ENCODE measurements at regions not wholly inside any gene's neighbourhood (a gene's known extent, or its start where the extent isn't known, plus 50 kb on each side); places are given as distances from the start of the nearest gene placed in this dataset.

- H3K4me3 ChIP-seq: no peak overlapping the region
- no peak overlapping the region for H3K27ac ChIP-seq
Observed at GRCh38 chr5:165626161-165626560, 2120.7 kb downstream of the MAT2B start.

GRCh38 chr5:165627548-165628170 lies 2122.2 kb downstream of the MAT2B start:
- no peak overlapping the region for H3K27ac ChIP-seq
- no peak overlapping the region for H3K4me3 ChIP-seq

GRCh38 chr5:165630261-165630778 lies 2124.9 kb downstream of the MAT2B start:
- no peak overlapping the region for H3K4me3 ChIP-seq
- no peak overlapping the region for H3K27ac ChIP-seq

DNA sequence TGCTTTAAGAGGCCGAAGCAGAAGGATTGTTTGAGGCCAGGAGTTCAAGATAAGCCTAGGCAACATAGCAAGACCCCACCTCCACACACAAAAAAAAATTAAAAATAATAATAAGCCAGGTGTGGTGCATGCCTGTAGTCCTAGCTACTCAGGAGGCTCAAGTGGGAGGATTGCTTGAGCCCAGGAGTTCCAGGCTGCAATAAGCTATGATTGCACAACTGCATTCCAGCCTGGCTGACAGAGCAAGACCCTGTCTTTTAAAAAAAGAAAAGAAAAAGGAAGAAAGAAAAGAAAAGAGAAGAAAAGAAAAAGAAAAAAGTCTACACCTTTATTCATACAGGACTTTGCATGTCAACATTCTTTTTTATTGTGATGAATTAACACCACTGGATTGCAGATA lies 2125.8 kb downstream of the MAT2B start:
- Histone ChIP-seq H3K4me3 (no peak overlapping the region), H3K27ac (no peak overlapping the region)

GRCh38 chr5:165642366-165642765 lies 2136.9 kb downstream of the MAT2B start:
- no peak overlapping the region for H3K27ac ChIP-seq
- H3K4me3 ChIP-seq: no peak overlapping the region

DNA sequence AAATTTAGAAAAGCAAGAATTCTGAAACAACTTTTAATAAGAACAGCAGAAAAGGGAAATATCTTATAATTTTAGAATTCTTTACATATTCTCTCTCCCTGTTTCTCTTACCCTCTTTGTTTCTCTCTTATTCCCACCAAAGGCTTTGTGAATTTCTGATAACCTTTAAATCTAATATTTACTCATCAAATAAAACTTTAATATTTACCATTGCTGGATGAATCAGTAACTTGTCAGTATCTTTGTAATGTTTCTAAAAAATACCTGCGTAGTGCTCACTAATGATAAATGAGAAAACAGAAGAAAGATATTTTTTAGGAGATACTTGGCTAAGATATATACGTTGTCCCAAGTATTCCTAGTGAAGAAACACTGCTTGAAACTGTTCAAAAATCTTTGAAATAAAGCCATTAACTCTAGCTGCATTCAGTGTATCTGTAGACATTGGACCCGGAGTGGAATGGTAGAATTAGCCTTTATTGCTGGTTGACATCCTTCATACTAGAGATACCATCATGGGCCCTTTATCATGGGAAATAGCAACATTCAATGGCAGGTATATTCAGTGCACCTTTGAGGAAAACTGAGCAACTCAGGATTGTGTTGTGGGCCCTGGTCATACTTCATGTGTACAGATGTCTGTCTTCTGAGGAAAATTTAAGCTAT lies 2160.4 kb downstream of the MAT2B start:
- no peak overlapping the region for H3K4me3 ChIP-seq
- no peak overlapping the region for H3K27ac ChIP-seq

DNA sequence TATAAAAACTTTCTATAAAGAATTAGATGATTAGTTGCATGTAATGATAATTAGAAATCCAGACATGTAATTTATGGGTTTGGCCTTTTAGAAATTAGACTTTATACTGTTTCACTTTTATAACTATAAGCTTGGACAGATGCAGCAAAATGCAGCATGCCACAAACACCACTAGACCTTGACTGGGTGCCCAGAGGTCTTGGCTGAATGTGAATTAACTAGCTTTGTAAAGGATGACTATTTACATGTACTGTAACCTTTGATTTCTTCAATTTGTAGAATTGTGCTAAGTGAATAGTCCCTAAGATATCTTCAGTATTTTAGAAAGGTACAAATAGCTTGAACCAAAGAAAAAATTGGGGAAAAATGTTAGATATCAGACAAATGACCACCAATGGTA lies 2168.1 kb downstream of the MAT2B start:
- no peak overlapping the region for H3K27ac ChIP-seq
- no peak overlapping the region for H3K4me3 ChIP-seq

- H3K4me3 ChIP-seq: no peak overlapping the region
Observed at GRCh38 chr5:165695796-165696195, 2190.4 kb downstream of the MAT2B start.

DNA sequence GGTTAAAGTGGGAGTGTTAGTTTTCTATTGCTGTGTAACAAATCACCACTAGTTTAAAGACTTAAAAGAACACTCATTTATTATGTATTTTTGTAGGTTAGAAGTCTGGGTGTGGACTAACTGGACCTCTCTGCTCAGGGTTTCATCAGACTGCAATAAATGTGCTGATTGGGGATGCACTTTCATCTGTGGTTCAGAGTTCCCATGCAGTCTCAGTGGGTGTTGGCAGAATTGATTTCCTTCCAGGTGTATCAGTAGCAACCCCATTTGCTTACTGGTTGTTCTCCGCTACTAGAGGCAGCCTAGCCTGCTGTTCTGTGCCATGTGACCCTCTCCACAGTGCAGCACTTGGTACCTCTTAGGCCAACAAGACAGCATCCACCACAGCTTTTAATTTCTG lies 2200.5 kb downstream of the MAT2B start:
- no peak overlapping the region for H3K4me3 ChIP-seq
- H3K27ac ChIP-seq: no peak overlapping the region

More at GRCh38 chr5:165695796-165696195, 2190.4 kb downstream of the MAT2B start:
- no peak overlapping the region for H3K27ac ChIP-seq

- Histone ChIP-seq H3K27ac (no peak overlapping the region), H3K4me3 (no peak overlapping the region)
Observed at GRCh38 chr5:165712011-165712410, 2206.6 kb downstream of the MAT2B start.

- Histone ChIP-seq H3K27ac (no peak overlapping the region), H3K4me3 (no peak overlapping the region)
Observed at GRCh38 chr5:165714598-165714997, 2209.2 kb downstream of the MAT2B start.

- Histone ChIP-seq H3K4me3 (no peak overlapping the region), H3K27ac (no peak overlapping the region)
Observed at GRCh38 chr5:165720901-165721300, 2215.5 kb downstream of the MAT2B start.

- Histone ChIP-seq H3K4me3 (no peak overlapping the region), H3K27ac (peak overlapping the region in 1 of 21 experiments; percentile 20)
Observed at GRCh38 chr5:165722401-165722800, 2217.0 kb downstream of the MAT2B start.

DNA sequence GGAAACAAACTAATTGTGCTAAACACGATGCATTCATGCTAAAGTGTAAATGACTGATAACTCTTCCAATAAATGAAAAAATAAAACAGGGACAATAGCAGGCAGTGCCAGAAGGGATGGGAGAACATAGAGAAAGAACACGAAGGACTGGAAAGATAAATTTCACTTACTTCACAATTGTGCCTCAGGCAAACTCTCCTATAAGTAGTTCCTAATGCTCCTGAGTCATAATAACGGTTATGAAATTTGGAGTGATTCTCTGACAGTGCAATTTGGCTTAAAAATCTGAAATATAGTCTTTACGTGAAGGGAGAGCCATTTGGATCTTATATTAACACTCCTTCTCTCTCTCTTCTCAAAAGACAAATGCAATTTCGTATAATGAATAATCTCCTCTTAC lies 2218.5 kb downstream of the MAT2B start:
- Histone ChIP-seq H3K27ac (no peak overlapping the region), H3K4me3 (no peak overlapping the region)

DNA sequence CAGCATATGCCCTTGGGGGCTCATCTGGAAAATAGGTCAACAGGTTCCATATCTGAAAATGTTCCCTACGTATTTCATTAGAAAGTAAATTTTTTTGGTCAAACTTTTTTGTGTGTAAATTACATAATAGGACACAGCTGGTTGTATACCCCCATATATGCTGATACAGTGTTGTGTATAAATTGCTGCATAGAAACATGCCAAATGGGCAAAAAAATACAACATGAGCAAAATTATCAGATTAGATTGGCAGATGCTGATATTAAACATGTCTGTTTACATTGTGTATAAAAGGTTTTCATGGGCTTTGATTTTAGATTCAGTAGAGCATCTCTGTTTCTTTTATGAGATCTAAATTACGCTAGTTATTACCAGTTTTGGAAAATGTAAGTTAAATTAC lies 2223.0 kb downstream of the MAT2B start:
- Histone ChIP-seq H3K27ac (no peak overlapping the region), H3K4me3 (no peak overlapping the region)

DNA sequence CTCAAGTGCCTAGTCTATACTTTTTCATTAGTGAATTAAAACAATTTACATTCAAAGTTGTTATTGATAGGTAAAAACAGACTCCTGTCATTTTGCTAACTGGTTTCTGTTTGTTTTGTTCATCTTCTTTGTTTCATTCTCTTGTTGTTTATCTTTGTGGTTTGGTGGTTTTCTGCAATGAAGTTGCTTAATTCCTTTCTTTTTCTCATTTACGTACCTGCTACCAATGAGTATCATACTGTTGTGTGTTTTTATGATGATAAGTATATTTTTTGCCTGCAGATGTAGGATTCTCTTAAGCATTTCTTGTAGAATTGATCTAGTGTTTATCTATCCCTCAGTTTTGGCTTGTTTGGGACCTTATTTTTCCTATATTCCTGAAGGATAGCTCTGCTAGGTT lies 2230.0 kb downstream of the MAT2B start:
- no peak overlapping the region for H3K4me3 ChIP-seq
- no peak overlapping the region for H3K27ac ChIP-seq

- Histone ChIP-seq H3K4me3 (no peak overlapping the region), H3K27ac (no peak overlapping the region)
Observed at GRCh38 chr5:165739079-165739741, 2233.8 kb downstream of the MAT2B start.

GRCh38 chr5:165757791-165758190 lies 2252.4 kb downstream of the MAT2B start:
- no peak overlapping the region for H3K27ac ChIP-seq

DNA sequence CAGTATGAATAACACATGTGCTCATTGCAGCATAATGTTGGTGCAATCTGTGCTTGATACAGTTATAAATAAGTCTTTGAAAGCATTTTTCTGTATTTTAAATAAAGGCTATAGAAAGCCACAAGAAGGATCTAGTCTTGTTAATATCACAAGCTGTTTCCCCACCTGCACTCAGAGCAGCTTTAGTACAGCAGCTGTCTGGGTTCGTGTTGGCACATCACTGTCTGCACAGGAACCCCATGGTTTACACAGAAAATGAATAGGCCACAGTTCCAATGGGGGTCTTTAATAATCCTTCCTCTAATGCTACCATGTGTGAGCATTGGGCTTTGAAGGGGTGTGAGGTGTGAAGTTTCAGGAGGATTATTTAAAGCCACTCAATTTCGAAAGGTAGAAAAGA lies 2269.7 kb downstream of the MAT2B start:
- Histone ChIP-seq H3K27ac (no peak overlapping the region), H3K4me3 (no peak overlapping the region)

More at GRCh38 chr5:165757791-165758190, 2252.4 kb downstream of the MAT2B start:
- no peak overlapping the region for H3K4me3 ChIP-seq

DNA sequence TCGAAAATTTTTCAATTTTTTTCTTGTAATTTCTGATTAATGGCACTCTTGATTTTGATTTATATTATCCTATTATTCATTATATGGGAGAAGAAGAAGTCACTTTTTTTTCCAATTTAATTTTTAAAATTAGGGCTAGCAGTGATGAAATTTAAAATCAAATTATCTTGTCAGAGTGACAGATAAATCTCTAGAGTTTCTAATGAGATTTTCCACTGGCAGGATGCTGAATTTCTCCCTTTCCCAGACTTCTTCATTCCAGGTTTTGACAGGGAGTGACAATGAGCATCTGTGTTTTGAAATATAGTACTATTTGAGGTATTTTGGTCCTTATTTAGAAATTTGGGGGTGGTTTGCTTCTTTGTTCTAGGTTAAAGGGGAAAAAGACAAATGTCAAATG lies 2274.1 kb downstream of the MAT2B start:
- H3K4me3 ChIP-seq: no peak overlapping the region
- no peak overlapping the region for H3K27ac ChIP-seq

DNA sequence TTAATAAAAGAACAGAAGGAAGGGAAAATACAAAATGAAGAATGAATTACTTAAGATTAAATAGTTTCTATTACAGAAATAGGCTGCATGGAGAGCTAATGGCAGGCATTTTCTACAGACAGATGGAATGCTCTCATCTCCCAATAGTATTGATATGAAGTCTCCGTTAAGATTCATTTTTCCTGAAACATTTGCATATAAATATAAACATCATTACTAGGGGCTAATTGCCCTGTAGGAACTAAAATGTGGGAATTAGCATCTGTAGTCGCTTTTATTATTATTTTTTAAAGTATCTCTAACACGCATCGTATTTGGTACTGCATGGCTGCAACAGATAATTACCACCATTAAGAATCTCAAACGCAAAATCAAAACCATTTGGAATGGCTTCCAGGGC lies 2275.5 kb downstream of the MAT2B start:
- H3K27ac ChIP-seq: no peak overlapping the region

More for the DNA sequence above, 2275.5 kb downstream of the MAT2B start:
- no peak overlapping the region for H3K4me3 ChIP-seq
